ENCODE measurements at regions not wholly inside any gene's neighbourhood (a gene's known extent, or its start where the extent isn't known, plus 50 kb on each side); places are given as distances from the start of the nearest gene placed in this dataset.

DNA sequence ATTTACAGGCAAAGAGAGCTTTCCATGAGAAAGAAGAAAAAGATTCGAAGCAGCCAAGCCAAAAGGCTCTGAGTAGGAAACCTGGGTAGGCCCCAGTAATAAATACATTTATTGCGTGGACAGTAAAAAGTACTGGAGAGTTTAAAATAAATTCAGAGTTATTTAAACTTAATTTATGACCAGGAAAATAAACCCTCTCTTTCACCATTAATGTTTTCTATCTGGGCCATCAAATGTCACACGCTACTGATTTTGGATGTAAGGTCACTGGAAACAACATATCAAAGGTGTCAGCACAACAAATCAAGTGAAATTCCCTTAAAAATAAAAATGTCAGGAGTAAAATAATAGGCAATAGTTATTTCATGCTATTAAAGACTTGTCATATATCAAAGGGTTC lies 264.0 kb downstream of the SKAP2 start:
- no peak for DNase-seq (ENCODE audit: low spot score)

DNA sequence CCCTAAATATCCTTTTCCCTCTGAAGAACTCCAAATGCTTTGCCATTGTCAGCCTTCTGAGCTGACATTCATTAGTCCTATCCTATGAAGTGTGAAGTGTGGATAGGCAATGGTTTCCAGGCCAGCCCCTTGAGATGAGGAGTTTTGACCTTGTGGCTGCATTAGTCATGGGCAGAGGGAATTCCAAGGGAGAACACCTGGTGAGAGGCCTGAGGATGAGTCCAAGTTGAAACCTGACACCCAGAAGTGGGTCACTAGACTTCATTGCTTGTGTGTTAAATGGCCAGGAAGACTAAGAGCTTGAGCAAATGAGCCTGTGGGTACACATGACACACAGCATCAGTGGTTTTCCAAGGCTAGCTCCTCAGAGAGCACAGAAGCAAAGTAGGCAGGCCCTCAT lies 260.8 kb downstream of the SKAP2 start:
- DNase-seq (ENCODE audit: low spot score): peak; percentile 72

DNA sequence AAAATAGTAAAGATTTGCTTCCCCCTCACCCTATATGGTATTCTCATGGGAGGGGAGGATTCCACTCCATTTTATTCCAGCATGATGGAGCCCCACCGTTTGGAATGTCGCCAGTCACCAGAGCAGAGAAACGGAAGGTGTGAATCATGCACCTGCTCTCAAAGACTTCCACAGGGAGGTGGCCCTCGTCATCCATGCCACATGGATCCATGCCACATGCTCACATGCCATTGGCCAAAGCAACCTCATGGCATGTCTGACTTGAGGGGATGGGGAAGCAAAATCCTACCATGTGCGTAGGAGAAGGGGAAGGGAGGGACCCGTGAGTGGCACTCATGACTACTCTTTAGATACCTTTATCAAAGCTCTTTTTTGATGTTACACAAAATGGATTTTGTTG lies 256.0 kb downstream of the SKAP2 start:
- DNase-seq (ENCODE audit: low spot score): no peak

DNA sequence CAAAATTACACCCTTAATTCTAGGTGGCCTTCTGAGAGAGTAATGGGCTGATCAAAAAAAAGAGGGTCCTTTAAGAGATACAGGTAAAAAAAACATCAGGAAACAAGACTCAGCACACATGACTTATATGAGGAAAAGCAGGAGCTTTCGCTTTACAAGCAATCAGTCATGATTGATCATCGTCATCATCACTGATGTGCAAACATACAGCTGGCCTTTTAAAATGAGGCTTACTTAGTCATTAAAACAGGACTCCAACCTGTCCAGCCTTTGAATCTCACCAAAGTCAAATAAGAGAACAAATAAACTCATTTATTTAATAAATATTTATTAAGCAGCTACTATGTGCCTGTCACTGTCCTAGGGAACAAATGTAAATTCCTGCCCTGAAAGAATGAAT lies 255.3 kb downstream of the SKAP2 start:
- DNase-seq (ENCODE audit: low spot score): no peak

GRCh38 chr7:26609532-26609931 lies 254.9 kb downstream of the SKAP2 start:
- no peak for DNase-seq (ENCODE audit: low spot score)

- DNase-seq (ENCODE audit: low spot score): no peak
Measured at GRCh38 chr7:26612742-26613141, 251.6 kb downstream of the SKAP2 start.

GRCh38 chr7:26614503-26614902 lies 249.9 kb downstream of the SKAP2 start:
- no peak for DNase-seq (ENCODE audit: low spot score)

- DNase-seq (ENCODE audit: low spot score): no peak
Measured at GRCh38 chr7:26616235-26616634, 248.2 kb downstream of the SKAP2 start.

DNA sequence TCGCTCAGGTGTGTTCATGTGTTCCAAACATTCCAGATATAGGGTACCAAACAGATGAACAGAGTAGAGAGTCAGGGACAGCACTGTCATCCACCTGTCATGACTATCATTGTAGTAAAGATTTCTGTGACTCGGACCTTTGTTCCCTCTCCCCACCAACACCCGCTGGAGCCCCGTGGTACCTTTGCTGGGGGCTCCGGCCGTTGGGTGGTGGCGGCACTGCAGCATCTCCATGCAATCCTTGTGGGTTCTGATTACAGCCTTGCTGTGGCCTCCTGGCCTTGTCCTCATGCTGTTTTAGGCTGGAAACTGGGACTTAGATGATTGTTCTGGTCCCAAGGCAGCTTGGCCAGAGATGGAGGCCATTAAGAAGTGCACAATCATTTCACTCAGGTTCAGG lies 247.3 kb downstream of the SKAP2 start:
- DNase-seq (ENCODE audit: low spot score): no peak
